CD8-positive, alpha-beta memory T cell (primary cell): ENCODE measurements at regions not wholly inside any gene's neighbourhood (a gene's known extent, or its start where the extent isn't known, plus 50 kb on each side); places are given as distances from the start of the nearest gene placed in this dataset.

Experiments
- CTCF ChIA-PET: fragments of 350-600 bp; sonication (Branson Sonifier 250); formaldehyde crosslinking; loops from one replicate; lab custom pipeline; 2021; ENCODE audit warnings: antibody characterized with exemption; lab: Charles Lee
- POLR2A ChIA-PET: fragments of 350-600 bp; sonication (Branson Sonifier 250); formaldehyde crosslinking; loops from one replicate; lab custom pipeline; 2021; ENCODE audit warnings: antibody characterized with exemption; lab: Charles Lee
- DNase-seq, 5 donors: peaks; one replicate each; pipeline versions ENCODE4 v3.0.0 to v3.0.0-alpha.2; 2020 to 2022; ENCODE audit warnings: mixed read lengths in 1 of 5
- H3K27ac ChIP-seq: one replicate; pipeline ENCODE4 v1.7.0; 2013; ENCODE audit warnings: low read depth, mild to moderate bottlenecking, low read length, moderate library complexity
- H3K27me3 ChIP-seq: 2 replicates; pipeline ENCODE4 v1.7.0; 2013; ENCODE audit warnings: low read length, mild to moderate bottlenecking; ENCODE audit not compliant: insufficient read depth, poor library complexity, severe bottlenecking
- H3K36me3 ChIP-seq: 2 replicates; pipeline ENCODE4 v1.7.0; 2013; ENCODE audit warnings: mild to moderate bottlenecking, low read length, moderate library complexity; ENCODE audit not compliant: insufficient read depth
- H3K4me1 ChIP-seq: 2 replicates; pipeline ENCODE4 v1.7.0; 2013; ENCODE audit warnings: mild to moderate bottlenecking, low read length, moderate library complexity; ENCODE audit not compliant: insufficient read depth
- H3K4me3 ChIP-seq: 2 replicates; pipeline ENCODE4 v1.7.0; 2013; ENCODE audit warnings: mild to moderate bottlenecking, low read length
- H3K9me3 ChIP-seq: 2 replicates; pipeline ENCODE4 v1.7.0; 2013; ENCODE audit warnings: mild to moderate bottlenecking, low read length
- H3K27ac Mint-ChIP-seq, 8 donors: one replicate each; pipeline ENCODE4 v1.8.0; 2020 to 2021; ENCODE audit warnings: mixed read lengths in 8 of 8, mild to moderate bottlenecking in 6 of 8, inconsistent platforms in 3 of 8, moderate library complexity in 3 of 8
- H3K27me3 Mint-ChIP-seq, 2 donors: one replicate each; pipeline ENCODE4 v1.8.0; 2020 to 2021; ENCODE audit warnings: mixed read lengths in 2 of 2, mild to moderate bottlenecking in 1 of 2, moderate library complexity in 1 of 2
- H3K36me3 Mint-ChIP-seq, 3 donors: one replicate each; pipeline ENCODE4 v1.8.0; 2020 to 2021; ENCODE audit warnings: mixed read lengths in 3 of 3, inconsistent platforms in 1 of 3, mild to moderate bottlenecking in 1 of 3
- H3K4me1 Mint-ChIP-seq, 3 donors: one replicate each; pipeline ENCODE4 v1.8.0; 2020 to 2021; ENCODE audit warnings: mixed read lengths in 3 of 3, inconsistent platforms in 1 of 3, mild to moderate bottlenecking in 1 of 3
- H3K4me3 Mint-ChIP-seq, 7 donors: one replicate each; pipeline ENCODE4 v1.8.0; 2020 to 2021; ENCODE audit warnings: mixed read lengths in 7 of 7, mild to moderate bottlenecking in 6 of 7, moderate library complexity in 4 of 7, inconsistent platforms in 2 of 7
- H3K9me3 Mint-ChIP-seq, 5 donors: one replicate each; pipeline ENCODE4 v1.8.0; 2020 to 2022; ENCODE audit warnings: mixed read lengths in 5 of 5, mild to moderate bottlenecking in 3 of 5, moderate library complexity in 2 of 5, inconsistent platforms in 1 of 5

DNA sequence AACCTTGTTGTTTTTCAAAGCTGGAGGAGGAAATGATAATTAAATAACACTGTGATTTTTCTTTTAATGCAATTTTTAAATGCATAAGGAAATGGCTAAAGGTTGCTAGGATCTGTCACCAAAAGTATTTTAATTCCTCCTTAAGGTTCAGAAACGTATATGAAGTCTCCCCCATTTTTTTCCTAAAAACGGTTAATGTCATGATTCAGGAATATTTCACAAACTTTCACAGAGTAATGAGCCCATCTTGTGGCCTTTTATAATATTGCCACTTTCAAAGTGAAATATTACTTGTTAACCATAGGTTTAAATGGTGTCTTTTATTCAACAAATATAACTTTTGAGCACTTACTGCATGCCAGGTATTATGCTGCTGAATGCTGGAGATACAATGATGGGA, 99.5 kb upstream of the USP38 start:
- no peak overlapping the region for H3K27ac Mint-ChIP-seq
- no peaks in the 10 kb centered on the region for H3K4me1 ChIP-seq
- H3K4me1 Mint-ChIP-seq: no peaks in the 10 kb centered on the region
- peaks cover 3 to 16% of the 10 kb centered on the region in 2 donors for H3K27me3 Mint-ChIP-seq
- no peak for DNase-seq
- no peaks in the 10 kb centered on the region for H3K9me3 Mint-ChIP-seq
- H3K9me3 ChIP-seq: no peaks in the 10 kb centered on the region
- H3K4me3 ChIP-seq: no peak overlapping the region
- H3K27me3 ChIP-seq: no peaks in the 10 kb centered on the region
- no peak overlapping the region for H3K4me3 Mint-ChIP-seq
- CTCF ChIA-PET: no interaction called here
- POLR2A ChIA-PET: no interaction called here
- no peak overlapping the region for H3K27ac ChIP-seq
- H3K36me3 ChIP-seq: no peaks in the 10 kb centered on the region
- no peaks in the 10 kb centered on the region for H3K36me3 Mint-ChIP-seq

GRCh38 chr4:143085659-143086058, 99.1 kb upstream of the USP38 start:
- H3K4me1 ChIP-seq: no peaks in the 10 kb centered on the region
- H3K4me1 Mint-ChIP-seq: no peaks in the 10 kb centered on the region
- no peaks in the 10 kb centered on the region for H3K36me3 Mint-ChIP-seq
- no peak overlapping the region for H3K27ac ChIP-seq
- H3K9me3 ChIP-seq: no peaks in the 10 kb centered on the region
- H3K36me3 ChIP-seq: no peaks in the 10 kb centered on the region
- ChIA-PET POLR2A (no interaction called here), CTCF (no interaction called here)
- no peak overlapping the region for H3K4me3 ChIP-seq
- H3K27ac Mint-ChIP-seq: no peak overlapping the region
- peaks cover 0 to 2% (median 0%) of the 10 kb centered on the region in 5 donors for H3K9me3 Mint-ChIP-seq
- peaks cover 3 to 16% of the 10 kb centered on the region in 2 donors for H3K27me3 Mint-ChIP-seq
- H3K4me3 Mint-ChIP-seq: no peak overlapping the region
- no peak for DNase-seq
- no peaks in the 10 kb centered on the region for H3K27me3 ChIP-seq

DNA sequence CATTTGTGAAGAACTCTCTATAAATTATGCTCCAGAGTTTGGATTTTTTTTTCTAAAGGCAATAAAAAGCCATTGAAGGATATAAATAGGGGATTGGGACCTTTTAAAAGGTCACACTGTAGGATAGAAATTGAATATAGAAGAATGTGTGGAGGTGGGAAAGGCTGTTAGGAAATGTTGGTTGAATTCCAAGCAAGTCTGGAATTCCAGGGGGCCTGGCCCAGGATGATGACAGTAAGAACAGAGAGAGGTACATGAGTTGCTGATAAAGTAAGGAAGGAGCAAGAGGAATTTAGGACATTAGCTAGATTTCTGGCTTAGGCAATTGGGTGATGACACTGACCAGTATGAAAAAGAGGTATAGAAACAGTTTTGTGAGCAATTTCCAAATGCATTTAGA, 95.4 kb upstream of the USP38 start:
- H3K4me1 ChIP-seq: no peaks in the 10 kb centered on the region
- Mint-ChIP-seq H3K4me1 (no peaks in the 10 kb centered on the region), H3K4me3 (no peak overlapping the region), H3K36me3 (no peaks in the 10 kb centered on the region), H3K27ac (no peak overlapping the region), H3K27me3 (peaks cover 0 to 3% of the 10 kb centered on the region in 2 donors), H3K9me3 (peaks cover 0 to 4% (median 0%) of the 10 kb centered on the region in 5 donors)
- ChIA-PET CTCF (no interaction called here), POLR2A (no interaction called here)
- H3K27ac ChIP-seq: no peak overlapping the region
- H3K27me3 ChIP-seq: no peaks in the 10 kb centered on the region
- no peak for DNase-seq
- no peak overlapping the region for H3K4me3 ChIP-seq
- H3K9me3 ChIP-seq: no peaks in the 10 kb centered on the region
- no peaks in the 10 kb centered on the region for H3K36me3 ChIP-seq

- Histone ChIP-seq H3K9me3 (no peaks in the 10 kb centered on the region), H3K27me3 (no peaks in the 10 kb centered on the region), H3K4me3 (no peak overlapping the region), H3K27ac (no peak overlapping the region), H3K36me3 (no peaks in the 10 kb centered on the region), H3K4me1 (no peaks in the 10 kb centered on the region)
- DNase-seq: no peak
- Mint-ChIP-seq H3K4me1 (no peaks in the 10 kb centered on the region), H3K4me3 (no peak overlapping the region), H3K27ac (no peak overlapping the region), H3K36me3 (no peaks in the 10 kb centered on the region), H3K27me3 (peaks cover 0 to 3% of the 10 kb centered on the region in 2 donors), H3K9me3 (peaks cover 0 to 4% (median 0%) of the 10 kb centered on the region in 5 donors)
- POLR2A ChIA-PET: no interaction called here
- CTCF ChIA-PET: no interaction called here
These were observed 94.9 kb upstream of the USP38 start for GRCh38 chr4:143089847-143090246.

DNA sequence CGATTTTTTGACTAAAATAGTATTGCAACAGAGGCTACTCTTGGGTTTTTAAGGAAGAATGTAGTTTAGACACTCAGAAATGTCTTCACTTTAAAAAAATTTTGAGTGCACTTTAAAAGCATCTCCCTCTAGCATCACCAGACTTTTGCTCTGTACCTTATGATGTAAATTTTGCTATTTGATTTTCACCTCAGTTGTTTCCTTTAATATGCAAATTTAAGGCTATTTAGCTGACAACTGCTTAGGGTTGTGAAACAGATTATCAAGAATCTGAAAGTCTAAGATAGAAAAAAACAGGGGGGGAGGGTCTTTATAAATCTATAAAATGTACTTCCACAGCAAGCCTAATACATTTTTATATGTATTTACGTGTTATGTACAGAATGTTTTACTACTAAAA, 92.9 kb upstream of the USP38 start:
- Histone ChIP-seq H3K27me3 (no peaks in the 10 kb centered on the region), H3K4me3 (no peak overlapping the region), H3K9me3 (no peaks in the 10 kb centered on the region), H3K27ac (no peak overlapping the region), H3K4me1 (no peaks in the 10 kb centered on the region), H3K36me3 (no peaks in the 10 kb centered on the region)
- CTCF ChIA-PET: no interaction called here
- no peak for DNase-seq
- no peaks in the 10 kb centered on the region for H3K27me3 Mint-ChIP-seq
- no peaks in the 10 kb centered on the region for H3K4me1 Mint-ChIP-seq
- H3K9me3 Mint-ChIP-seq: peaks cover 0 to 4% (median 0%) of the 10 kb centered on the region in 5 donors
- H3K4me3 Mint-ChIP-seq: no peak overlapping the region
- no peaks in the 10 kb centered on the region for H3K36me3 Mint-ChIP-seq
- H3K27ac Mint-ChIP-seq: no peak overlapping the region
- POLR2A ChIA-PET: no interaction called here

DNA sequence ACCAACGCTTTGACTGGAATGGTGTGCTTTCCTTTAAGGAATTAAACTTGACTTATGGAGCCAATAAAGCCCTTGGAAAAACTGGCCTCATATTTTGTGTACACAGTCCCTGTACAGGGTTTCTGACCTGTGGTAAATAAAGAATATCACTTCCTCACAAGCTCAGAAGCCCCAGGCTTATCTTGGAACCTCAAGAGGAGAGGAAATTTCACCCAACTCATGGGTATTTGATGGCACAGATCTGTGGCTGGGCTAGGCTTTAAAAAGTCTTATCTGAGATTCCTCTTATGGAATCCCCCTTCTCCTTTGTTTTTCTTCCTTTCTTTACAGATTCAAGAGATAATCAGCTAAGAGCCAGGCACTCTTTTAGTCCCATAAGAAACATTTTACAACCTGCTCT, 89.3 kb upstream of the USP38 start:
- Mint-ChIP-seq H3K27me3 (peaks cover 0 to 4% of the 10 kb centered on the region in 2 donors), H3K27ac (no peak overlapping the region), H3K4me3 (no peak overlapping the region), H3K36me3 (no peaks in the 10 kb centered on the region), H3K9me3 (peaks cover 0 to 6% (median 2%) of the 10 kb centered on the region in 5 donors), H3K4me1 (no peaks in the 10 kb centered on the region)
- no peaks in the 10 kb centered on the region for H3K9me3 ChIP-seq
- ChIA-PET CTCF (no interaction called here), POLR2A (no interaction called here)
- H3K36me3 ChIP-seq: no peaks in the 10 kb centered on the region
- no peaks in the 10 kb centered on the region for H3K27me3 ChIP-seq
- no peak overlapping the region for H3K27ac ChIP-seq
- DNase-seq: no peak
- H3K4me1 ChIP-seq: no peaks in the 10 kb centered on the region
- H3K4me3 ChIP-seq: no peak overlapping the region

- DNase-seq: no peak
- Mint-ChIP-seq H3K4me3 (no peak overlapping the region), H3K27me3 (peaks cover 0 to 4% of the 10 kb centered on the region in 2 donors), H3K4me1 (no peaks in the 10 kb centered on the region), H3K9me3 (peaks cover 0 to 3% (median 2%) of the 10 kb centered on the region in 5 donors), H3K27ac (no peak overlapping the region), H3K36me3 (no peaks in the 10 kb centered on the region)
- no peaks in the 10 kb centered on the region for H3K36me3 ChIP-seq
- H3K9me3 ChIP-seq: no peaks in the 10 kb centered on the region
- CTCF ChIA-PET: no interaction called here
- no peak overlapping the region for H3K27ac ChIP-seq
- H3K4me1 ChIP-seq: no peaks in the 10 kb centered on the region
- POLR2A ChIA-PET: no interaction called here
- H3K4me3 ChIP-seq: no peak overlapping the region
- H3K27me3 ChIP-seq: no peaks in the 10 kb centered on the region
These were observed 87.0 kb upstream of the USP38 start for GRCh38 chr4:143097751-143098150.

DNA sequence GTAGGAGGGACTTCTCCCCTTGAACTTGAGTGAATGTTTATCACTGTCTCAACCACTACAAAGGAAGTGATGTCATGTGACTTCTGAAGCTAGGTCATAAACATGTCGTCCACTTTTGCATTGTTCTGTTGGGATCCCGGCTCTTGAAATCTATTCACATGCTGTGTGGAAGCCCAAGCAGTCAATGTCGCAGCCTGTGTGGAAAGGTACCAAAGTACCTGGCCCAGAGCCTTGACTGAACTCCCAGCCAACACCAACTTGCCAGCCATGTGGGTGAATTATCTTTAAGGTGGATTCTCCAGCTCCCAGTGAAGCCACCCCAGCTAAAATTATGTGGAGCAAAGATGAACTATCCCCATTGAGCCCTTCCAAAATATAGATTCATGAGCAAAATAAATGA, 85.0 kb upstream of the USP38 start:
- Mint-ChIP-seq H3K4me3 (no peak overlapping the region), H3K27me3 (peaks cover 0 to 4% of the 10 kb centered on the region in 2 donors), H3K4me1 (no peaks in the 10 kb centered on the region), H3K9me3 (peaks cover 0 to 3% (median 2%) of the 10 kb centered on the region in 5 donors), H3K36me3 (no peaks in the 10 kb centered on the region), H3K27ac (no peak overlapping the region)
- POLR2A ChIA-PET: no interaction called here
- Histone ChIP-seq H3K36me3 (no peaks in the 10 kb centered on the region), H3K27ac (no peak overlapping the region), H3K4me1 (no peaks in the 10 kb centered on the region), H3K9me3 (no peaks in the 10 kb centered on the region), H3K27me3 (no peaks in the 10 kb centered on the region), H3K4me3 (no peak overlapping the region)
- DNase-seq: no peak
- CTCF ChIA-PET: no interaction called here

DNA sequence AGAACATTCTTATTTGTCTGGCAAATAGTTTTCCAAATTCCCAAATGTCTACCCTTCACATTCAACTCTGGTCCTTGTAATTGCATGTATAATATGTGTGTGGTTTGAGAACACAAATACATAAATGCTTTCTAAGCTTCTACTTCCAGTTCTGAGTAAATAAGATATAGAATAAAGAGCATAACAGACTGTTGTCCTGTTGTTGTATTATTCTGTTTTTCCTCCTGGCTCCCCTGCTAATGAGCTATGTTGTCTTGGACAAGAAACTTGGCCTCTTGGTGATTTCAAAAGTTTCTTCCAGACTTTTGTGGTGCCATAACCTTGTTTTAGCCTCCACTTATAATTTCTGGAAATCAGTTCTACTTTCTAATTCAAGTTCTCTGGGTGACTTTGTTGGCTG, 75.3 kb upstream of the USP38 start:
- Histone ChIP-seq H3K9me3 (no peaks in the 10 kb centered on the region), H3K4me1 (no peaks in the 10 kb centered on the region), H3K36me3 (no peaks in the 10 kb centered on the region), H3K27ac (no peak overlapping the region), H3K4me3 (no peak overlapping the region), H3K27me3 (no peaks in the 10 kb centered on the region)
- Mint-ChIP-seq H3K4me3 (no peak overlapping the region), H3K36me3 (no peaks in the 10 kb centered on the region), H3K4me1 (no peaks in the 10 kb centered on the region), H3K9me3 (peaks cover 0 to 7% (median 0%) of the 10 kb centered on the region in 5 donors), H3K27ac (no peak overlapping the region), H3K27me3 (peaks cover 1 to 3% of the 10 kb centered on the region in 2 donors)
- CTCF ChIA-PET: no interaction called here
- POLR2A ChIA-PET: no interaction called here
- DNase-seq: no peak
